ENCODE measurements at regions not wholly inside any gene's neighbourhood (a gene's known extent, or its start where the extent isn't known, plus 50 kb on each side); places are given as distances from the start of the nearest gene placed in this dataset.
A peak's percentile ranks its signal among the peaks of the same experiment; 100 is the strongest.
"Not testable (repeated sequence)": the region's sequence is repeated elsewhere in the genome, so short reads cannot be mapped to it uniquely, and the experiment has no call there.

GRCh38 chr3:72660270-72661114, 187.8 kb downstream of the SHQ1 start:
- peak; percentile 33 for DNase-seq

GRCh38 chr3:72659596-72659995, 188.6 kb downstream of the SHQ1 start:
- DNase-seq: peak; percentile 87

- DNase-seq: no peak
Observed at GRCh38 chr3:72659188-72659587, 189.1 kb downstream of the SHQ1 start.

- no peak for DNase-seq
Observed at GRCh38 chr3:72658466-72659100, 189.7 kb downstream of the SHQ1 start.

GRCh38 chr3:72657666-72658065, 190.6 kb downstream of the SHQ1 start:
- DNase-seq: peak; percentile 27

- DNase-seq: no peak
Observed at GRCh38 chr3:72655723-72656122, 192.5 kb downstream of the SHQ1 start.

GRCh38 chr3:72655131-72655551, 193.1 kb downstream of the SHQ1 start:
- no peak for DNase-seq

GRCh38 chr3:72652395-72652794, 195.8 kb downstream of the SHQ1 start:
- no peak for DNase-seq

GRCh38 chr3:72651498-72651897, 196.7 kb downstream of the SHQ1 start:
- DNase-seq: no peak

GRCh38 chr3:72646263-72646662, 202.0 kb downstream of the SHQ1 start:
- DNase-seq: no peak

GRCh38 chr3:72643635-72644034, 204.6 kb downstream of the SHQ1 start:
- not testable (repeated sequence) for DNase-seq

- no peak for DNase-seq
Observed at GRCh38 chr3:72641684-72642083, 206.6 kb downstream of the SHQ1 start.

GRCh38 chr3:72641072-72641471, 207.2 kb downstream of the SHQ1 start:
- DNase-seq: no peak

- DNase-seq: no peak
Observed at GRCh38 chr3:72636969-72637597, 211.2 kb downstream of the SHQ1 start.

- DNase-seq: no peak
Observed at GRCh38 chr3:72635551-72635950, 212.7 kb downstream of the SHQ1 start.

GRCh38 chr3:72634128-72634527, 214.1 kb downstream of the SHQ1 start:
- DNase-seq: no peak

GRCh38 chr3:72633534-72633933, 214.7 kb downstream of the SHQ1 start:
- DNase-seq: no peak

- DNase-seq: no peak
Observed at GRCh38 chr3:72633121-72633520, 215.1 kb downstream of the SHQ1 start.

GRCh38 chr3:72632129-72632528, 216.1 kb downstream of the SHQ1 start:
- DNase-seq: no peak

GRCh38 chr3:72630969-72631344, 217.3 kb downstream of the SHQ1 start:
- no peak for DNase-seq

GRCh38 chr3:72630327-72630968, 217.8 kb downstream of the SHQ1 start:
- DNase-seq: no peak

GRCh38 chr3:72629191-72629631, 219.0 kb downstream of the SHQ1 start:
- DNase-seq: no peak

- no peak for DNase-seq
Observed at GRCh38 chr3:72628065-72628464, 220.2 kb downstream of the SHQ1 start.

All from NCI-H1092 treated with DMSO at 0.1 percent for 48 hours (cell line).